B cell (primary cell): ENCODE measurements at regions not wholly inside any gene's neighbourhood (a gene's known extent, or its start where the extent isn't known, plus 50 kb on each side); places are given as distances from the start of the nearest gene placed in this dataset.
"Not testable (repeated sequence)": the region's sequence is repeated elsewhere in the genome, so short reads cannot be mapped to it uniquely, and the experiment has no call there.

ENCODE experiments used
- ATAC-seq: fragments of 200-7000 bp; cut with Tn5 transposase; one replicate; pipeline ENCODE4 v1.10.0; 2021; ENCODE audit warnings: low read depth, mild to moderate bottlenecking, moderate number of reproducible peaks, moderate library complexity
- CTCF ChIA-PET: fragments of 350-600 bp; sonication (Branson Sonifier 250); formaldehyde crosslinking; loops from one replicate; lab custom pipeline; 2021; ENCODE audit warnings: antibody characterized with exemption, inconsistent platforms; lab: Charles Lee
- POLR2A ChIA-PET: fragments of 350-600 bp; sonication (Branson Sonifier 250); formaldehyde crosslinking; loops from one replicate; lab custom pipeline; 2021; ENCODE audit warnings: antibody characterized with exemption; lab: Charles Lee
- DNase-seq: peaks from one replicate; pipeline ENCODE4 v3.0.0; 2013
- H2AFZ ChIP-seq: 2 replicates; pipeline ENCODE4 v1.6.1; 2012; ENCODE audit warnings: mild to moderate bottlenecking, low read depth, low read length; ENCODE audit not compliant: insufficient read depth, poor library complexity, severe bottlenecking
- H3K27ac ChIP-seq, 2 donors: 1 replicate in 1 of 2; 2 replicates in 1 of 2; pipeline ENCODE4 v1.5.1; 2012 to 2013; ENCODE audit warnings: low read length in 2 of 2, mild to moderate bottlenecking in 2 of 2, moderate library complexity in 1 of 2
- H3K27me3 ChIP-seq, 4 experiments: fragments of 200-600 bp in 1 of 4; sonication (generic) in 1 of 4; replicated peaks in 1 of 4; 1 replicate in 2 of 4; 2 replicates in 2 of 4; pipeline versions ENCODE4 v1.6.1 to v1.7.0; 2013 to 2016; ENCODE audit warnings: low read length in 3 of 4, mild to moderate bottlenecking in 2 of 4, mixed read lengths in 1 of 4, moderate library complexity in 1 of 4; ENCODE audit not compliant: insufficient read depth in 4 of 4, control insufficient read depth in 3 of 4; ENCODE audit errors: control extremely low read depth in 1 of 4
- H3K36me3 ChIP-seq, 2 experiments: replicated peaks in 1 of 2; 1 replicate in 1 of 2; 2 replicates in 1 of 2; pipeline versions ENCODE4 v1.6.1 to v1.7.1; 2013; ENCODE audit warnings: low read length in 1 of 2; ENCODE audit not compliant: insufficient read depth in 2 of 2, control insufficient read depth in 1 of 2; ENCODE audit errors: control extremely low read depth in 1 of 2, extremely low read depth in 1 of 2
- H3K4me1 ChIP-seq, 2 donors: fragments of 200-600 bp in 1 of 2; sonication (generic) in 1 of 2; 1 replicate in 1 of 2; 2 replicates in 1 of 2; pipeline versions ENCODE4 v1.5.1 to v1.6.1; 2013 to 2017; ENCODE audit warnings: low read length in 2 of 2; ENCODE audit not compliant: control insufficient read depth in 2 of 2, insufficient read depth in 2 of 2
- H3K4me2 ChIP-seq: replicated peaks from 2 replicates; pipeline ENCODE3; 2012; ENCODE audit warnings: mild to moderate bottlenecking, low read depth, low read length; ENCODE audit not compliant: poor library complexity, severe bottlenecking
- H3K4me3 ChIP-seq, 5 experiments: fragments of 200-600 bp in 1 of 5; sonication (generic) in 1 of 5; 1 replicate in 3 of 5; 2 replicates in 2 of 5; pipeline versions ENCODE4 v1.5.1 to v1.7.0; 2011 to 2016; ENCODE audit warnings: low read length in 4 of 5, mild to moderate bottlenecking in 4 of 5, low read depth in 2 of 5, control low read depth in 1 of 5, moderate library complexity in 1 of 5; ENCODE audit not compliant: insufficient read depth in 1 of 5; ENCODE audit errors: control extremely low read depth in 1 of 5, extremely low read depth in 1 of 5
- H3K79me2 ChIP-seq: fragments of 200-600 bp; sonication (generic); one replicate; pipeline ENCODE4 v1.6.0; 2016; ENCODE audit warnings: low read length; ENCODE audit not compliant: control insufficient read depth, insufficient read depth
- H3K9ac ChIP-seq: fragments of 200-600 bp; sonication (generic); 2 replicates; pipeline ENCODE4 v1.6.1; 2017; ENCODE audit warnings: mild to moderate bottlenecking, low read length, moderate library complexity
- H3K9me3 ChIP-seq, 3 donors: one replicate each; pipeline versions ENCODE4 v1.6.1 to v1.7.1; 2013; ENCODE audit warnings: low read length in 2 of 3; ENCODE audit not compliant: control insufficient read depth in 2 of 3, insufficient read depth in 1 of 3; ENCODE audit errors: control extremely low read depth in 1 of 3
- H4K20me1 ChIP-seq: 2 replicates; pipeline ENCODE4 v1.6.0; 2012; ENCODE audit warnings: mild to moderate bottlenecking, low read length; ENCODE audit not compliant: insufficient read depth, control insufficient read depth, poor library complexity, severe bottlenecking
- H3K27ac Mint-ChIP-seq: one replicate; pipeline ENCODE4 v1.8.0; 2021; ENCODE audit warnings: mixed read lengths
- H3K27me3 Mint-ChIP-seq: one replicate; pipeline ENCODE4 v1.8.0; 2021; ENCODE audit warnings: mixed read lengths
- H3K4me1 Mint-ChIP-seq: one replicate; pipeline ENCODE4 v1.8.0; 2021; ENCODE audit warnings: mixed read lengths
- H3K4me3 Mint-ChIP-seq: one replicate; pipeline ENCODE4 v1.8.0; 2021; ENCODE audit warnings: mixed read lengths
- H3K9me3 Mint-ChIP-seq: one replicate; pipeline ENCODE4 v1.8.0; 2022; ENCODE audit warnings: mixed read lengths; ENCODE audit not compliant: insufficient read depth
- CTCF ChIP-seq: fragments of 200-600 bp; IDR thresholded peaks from one replicate; pipeline ENCODE4 v1.8.0; 2022; ENCODE audit warnings: antibody characterized with exemption, mild to moderate bottlenecking
- EZH2 ChIP-seq: IDR thresholded peaks from 2 replicates; pipeline ENCODE4 v1.6.1; 2012; ENCODE audit warnings: borderline replicate concordance, low read depth, mild to moderate bottlenecking, moderate library complexity, low read length; ENCODE audit not compliant: insufficient read depth, poor library complexity, severe bottlenecking
- WGBS: methylation state at CpG from one replicate; pipeline ENCODE4 v1.1.5; 2013; ENCODE audit warnings: missing lambda C conversion rate; ENCODE audit not compliant: insufficient coverage; 5-methylcytosine and 5-hydroxymethylcytosine counted together
- intact Hi-C: fragments of 100-400 bp; cut with micrococcal nuclease; formaldehyde crosslinking; loops from one replicate; pipeline ENCODE4 v1.10.0; 2022

GRCh38 chr21:14011149-14011548, 199.6 kb downstream of the LIPI start:
- POLR2A ChIA-PET, H2AFZ ChIP-seq, H3K27me3 ChIP-seq, H3K36me3 ChIP-seq, H3K4me1 Mint-ChIP-seq, H3K9ac ChIP-seq, H4K20me1 ChIP-seq, H3K4me3 Mint-ChIP-seq, H3K27ac ChIP-seq, CTCF ChIA-PET, H3K27ac Mint-ChIP-seq, H3K4me3 ChIP-seq, intact Hi-C loops, H3K9me3 ChIP-seq, H3K4me2 ChIP-seq, H3K4me1 ChIP-seq, H3K27me3 Mint-ChIP-seq, DNase-seq, H3K9me3 Mint-ChIP-seq, ATAC-seq, H3K79me2 ChIP-seq: not testable (repeated sequence)
- WGBS: 91% methylated on average over 24 of the region's 24 CpGs

GRCh38 chr21:14010729-14011128, 200.0 kb downstream of the LIPI start:
- no peak overlapping the region for H3K4me3 ChIP-seq
- no peaks in the 10 kb centered on the region for H3K27me3 ChIP-seq
- ATAC-seq: no peak
- H3K36me3 ChIP-seq: no peaks in the 10 kb centered on the region
- WGBS: 67% methylated on average over 6 of the region's 8 CpGs
- Mint-ChIP-seq H3K9me3 (no peaks in the 10 kb centered on the region), H3K4me1 (no peaks in the 10 kb centered on the region), H3K27ac (no peak overlapping the region), H3K4me3 (no peak overlapping the region), H3K27me3 (no peaks in the 10 kb centered on the region)
- H3K79me2 ChIP-seq: no peaks in the 10 kb centered on the region
- H4K20me1 ChIP-seq: no peaks in the 10 kb centered on the region
- peaks cover 0 to 3% (median 0%) of the 10 kb centered on the region in 3 donors for H3K9me3 ChIP-seq
- TF ChIP-seq CTCF (no peak), EZH2 (no peak)
- H3K4me1 ChIP-seq: no peaks in the 10 kb centered on the region
- no peak overlapping the region for H3K9ac ChIP-seq
- no peak overlapping the region for H3K27ac ChIP-seq
- DNase-seq: no peak
- no peak overlapping the region for H3K4me2 ChIP-seq
- ChIA-PET POLR2A (no interaction called here), CTCF (no interaction called here)
- no peak overlapping the region for H2AFZ ChIP-seq
- intact Hi-C loops: no loop called here

GRCh38 chr21:14009990-14010389, 200.8 kb downstream of the LIPI start:
- H3K79me2 ChIP-seq, H3K27ac Mint-ChIP-seq, H3K4me1 ChIP-seq, intact Hi-C loops, POLR2A ChIA-PET, H3K9ac ChIP-seq, H3K4me2 ChIP-seq, H3K9me3 ChIP-seq, H3K36me3 ChIP-seq, H3K4me1 Mint-ChIP-seq, H3K27me3 Mint-ChIP-seq, H3K27ac ChIP-seq, H3K27me3 ChIP-seq, H3K9me3 Mint-ChIP-seq, H4K20me1 ChIP-seq, H2AFZ ChIP-seq, ATAC-seq, H3K4me3 Mint-ChIP-seq, DNase-seq, H3K4me3 ChIP-seq, CTCF ChIA-PET: not testable (repeated sequence)
- 83% methylated on average over 4 of the region's 6 CpGs for WGBS
